ENCODE measurements at regions not wholly inside any gene's neighbourhood (a gene's known extent, or its start where the extent isn't known, plus 50 kb on each side); places are given as distances from the start of the nearest gene placed in this dataset.

DNA sequence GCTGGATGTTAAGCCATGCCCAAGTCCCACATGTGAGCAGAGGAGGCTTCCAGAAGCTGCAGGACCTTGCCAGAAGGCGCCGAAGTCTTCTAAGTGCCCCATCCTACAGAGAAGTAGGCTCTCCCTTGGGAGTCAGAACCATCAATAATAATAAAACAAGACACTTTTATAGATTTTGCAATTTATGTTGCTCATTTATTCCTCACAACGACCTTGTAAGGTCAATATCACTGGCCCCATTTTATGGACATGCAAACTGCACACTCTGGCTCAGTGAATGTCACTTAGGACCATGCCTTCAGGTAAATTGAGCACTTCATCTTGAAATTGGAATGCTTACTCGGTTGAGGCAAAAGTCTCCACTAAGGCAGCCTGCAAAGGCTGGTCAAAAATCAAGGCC is 170.4 kb downstream of the BCOR start:
- Histone ChIP-seq H3K27ac (no peak overlapping the region), H3K27me3 (no peaks in the 10 kb centered on the region), H3K4me1 (peaks cover 0 to 11% (median 0%) of the 10 kb centered on the region in 3 donors), H3K36me3 (no peaks in the 10 kb centered on the region), H3K9me3 (no peaks in the 10 kb centered on the region), H3K4me3 (no peak overlapping the region)
- 77 to 98% methylated on average over 4 of the region's 4 CpGs for WGBS, 2 donors
- intact Hi-C loops (cut with DNase I) = no loop called here
- DNase-seq = no peak
- TF ChIP-seq POLR2A (IDR thresholded peaks at IDR 0.05) = no peak
- TF ChIP-seq, protein P1, sequence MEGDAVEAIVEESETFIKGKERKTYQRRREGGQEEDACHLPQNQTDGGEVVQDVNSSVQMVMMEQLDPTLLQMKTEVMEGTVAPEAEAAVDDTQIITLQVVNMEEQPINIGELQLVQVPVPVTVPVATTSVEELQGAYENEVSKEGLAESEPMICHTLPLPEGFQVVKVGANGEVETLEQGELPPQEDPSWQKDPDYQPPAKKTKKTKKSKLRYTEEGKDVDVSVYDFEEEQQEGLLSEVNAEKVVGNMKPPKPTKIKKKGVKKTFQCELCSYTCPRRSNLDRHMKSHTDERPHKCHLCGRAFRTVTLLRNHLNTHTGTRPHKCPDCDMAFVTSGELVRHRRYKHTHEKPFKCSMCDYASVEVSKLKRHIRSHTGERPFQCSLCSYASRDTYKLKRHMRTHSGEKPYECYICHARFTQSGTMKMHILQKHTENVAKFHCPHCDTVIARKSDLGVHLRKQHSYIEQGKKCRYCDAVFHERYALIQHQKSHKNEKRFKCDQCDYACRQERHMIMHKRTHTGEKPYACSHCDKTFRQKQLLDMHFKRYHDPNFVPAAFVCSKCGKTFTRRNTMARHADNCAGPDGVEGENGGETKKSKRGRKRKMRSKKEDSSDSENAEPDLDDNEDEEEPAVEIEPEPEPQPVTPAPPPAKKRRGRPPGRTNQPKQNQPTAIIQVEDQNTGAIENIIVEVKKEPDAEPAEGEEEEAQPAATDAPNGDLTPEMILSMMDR (IDR thresholded peaks at IDR 0.05) = no peak

DNA sequence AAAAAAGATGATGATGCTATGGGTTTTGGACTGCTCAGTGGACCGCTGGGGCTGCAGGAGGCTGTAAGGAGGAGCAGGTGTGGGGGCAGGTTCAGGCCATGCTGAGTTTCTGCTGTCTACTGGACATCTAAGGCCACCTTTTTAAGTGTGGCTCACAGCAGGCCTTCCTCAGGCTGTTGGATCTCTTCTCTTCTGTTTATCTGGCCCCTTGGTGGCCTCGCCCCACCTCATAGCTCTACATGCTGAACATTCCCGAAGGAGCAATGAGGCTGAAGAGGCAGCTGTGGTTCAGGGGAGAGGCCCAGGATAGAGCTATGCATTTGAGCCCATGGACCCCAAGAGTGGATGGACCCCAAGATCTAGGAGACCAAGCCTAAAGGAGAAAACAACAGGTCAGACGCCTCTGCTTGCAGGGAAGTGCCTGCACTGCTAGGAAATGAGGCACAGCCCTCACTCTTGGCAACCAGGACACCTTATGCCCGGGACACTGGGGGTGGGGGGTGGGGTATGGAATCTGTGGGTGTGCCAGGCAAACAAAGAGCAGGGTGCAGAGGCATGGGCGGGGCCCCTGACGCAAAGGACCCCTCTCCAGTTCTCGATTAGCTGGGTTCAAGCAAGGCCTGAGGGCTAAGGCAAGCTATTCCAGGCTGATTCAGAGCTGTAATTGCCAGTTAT is 168.9 kb downstream of the BCOR start:
- TF ChIP-seq, protein P1 (IDR thresholded peaks at IDR 0.05) = no peak
- no peak for TF ChIP-seq POLR2A (IDR thresholded peaks at IDR 0.05)
- no peaks in the 10 kb centered on the region for H3K36me3 ChIP-seq
- no peak for DNase-seq

DNA sequence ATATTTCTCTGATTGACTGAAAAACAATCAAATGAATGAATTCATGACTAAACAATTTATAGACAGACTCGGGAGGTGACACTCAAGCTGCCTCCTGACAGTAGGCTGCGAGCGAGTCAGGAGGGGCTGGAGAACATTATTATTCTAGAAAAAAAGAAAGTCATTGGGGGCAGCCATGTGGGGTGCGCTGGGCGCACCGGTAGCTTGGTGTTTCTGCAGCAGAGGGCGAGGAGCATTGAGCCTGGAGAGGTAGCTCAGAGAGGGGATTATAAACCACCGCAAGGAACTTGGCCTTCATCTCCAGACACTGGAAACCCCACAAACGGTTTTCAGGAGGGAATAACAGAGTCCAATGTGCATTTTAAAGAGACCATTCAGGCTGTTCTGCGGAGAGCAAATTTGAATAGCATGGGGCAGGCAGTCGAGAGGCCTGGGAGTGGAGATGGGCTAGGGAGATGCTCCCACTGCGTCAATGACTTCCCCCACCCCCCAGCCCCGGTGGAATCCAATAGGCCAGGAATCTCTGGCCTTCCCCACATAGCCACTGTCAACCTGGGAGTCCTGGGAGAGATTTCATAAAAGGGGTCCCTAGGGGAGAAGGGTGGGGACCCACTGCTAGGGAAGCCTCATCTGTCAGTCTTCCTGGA is 168.3 kb downstream of the BCOR start:
- Histone ChIP-seq H3K4me3 (no peak overlapping the region), H3K36me3 (no peaks in the 10 kb centered on the region), H3K4me1 (peaks cover 0 to 11% (median 0%) of the 10 kb centered on the region in 3 donors), H3K9me3 (no peaks in the 10 kb centered on the region), H3K27ac (no peak overlapping the region), H3K27me3 (no peaks in the 10 kb centered on the region)
- TF ChIP-seq, protein P1 (IDR thresholded peaks at IDR 0.05) = no peak
- TF ChIP-seq POLR2A (IDR thresholded peaks at IDR 0.05) = no peak
- intact Hi-C loops (cut with DNase I) = no loop called here
- DNase-seq = no peak
- WGBS, 2 donors = 72 to 78% methylated on average over 10 of the region's 13 CpGs

More for the DNA sequence above, 168.9 kb downstream of the BCOR start:
- intact Hi-C loops (cut with DNase I) = no loop called here
- no peak overlapping the region for H3K4me3 ChIP-seq
- peaks cover 0 to 11% (median 0%) of the 10 kb centered on the region in 3 donors for H3K4me1 ChIP-seq
- H3K9me3 ChIP-seq = no peaks in the 10 kb centered on the region
- whole genome bisulfite sequencing, 2 donors = 0 to 39% methylated on average over 2 to 4 of the region's 8 CpGs
- H3K27me3 ChIP-seq = no peaks in the 10 kb centered on the region
- no peak overlapping the region for H3K27ac ChIP-seq

DNA sequence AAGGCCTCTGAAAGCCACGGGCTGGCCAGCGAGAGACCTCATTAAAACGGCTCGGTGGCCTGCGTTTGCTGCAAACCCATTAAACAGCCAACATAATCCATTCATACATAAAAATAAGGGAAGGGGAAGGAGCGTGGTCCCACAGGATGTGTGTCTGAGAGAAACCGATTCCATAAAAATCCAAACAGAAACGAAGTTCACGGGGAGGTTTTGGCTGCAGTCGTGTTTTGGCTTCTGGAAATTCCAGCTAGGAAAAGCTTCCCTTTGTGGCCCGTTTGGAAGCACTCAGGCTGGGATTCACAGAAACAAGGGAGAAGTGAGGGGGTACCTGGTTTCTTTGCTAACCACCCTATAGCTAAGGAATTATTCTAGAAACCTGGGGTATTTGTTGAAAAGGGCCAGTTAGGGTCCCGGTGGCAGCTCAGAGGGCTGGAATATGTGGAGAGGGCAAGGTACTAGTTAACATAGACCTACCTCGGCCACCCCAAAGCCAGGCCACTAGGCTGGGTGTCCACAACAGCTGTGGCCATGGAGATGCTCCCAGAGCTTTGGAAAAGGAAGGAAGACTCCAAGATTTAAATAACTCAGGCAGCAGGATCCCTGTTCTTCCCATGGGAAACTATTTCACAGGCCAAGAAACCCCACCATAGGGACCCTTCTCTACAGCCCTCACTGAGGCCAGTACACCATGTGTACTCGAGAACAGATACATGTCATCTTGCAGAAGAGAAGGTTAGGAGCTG is 166.8 kb downstream of the BCOR start:
- Histone ChIP-seq H3K9me3 (no peaks in the 10 kb centered on the region), H3K27me3 (no peaks in the 10 kb centered on the region), H3K36me3 (no peaks in the 10 kb centered on the region), H3K4me1 (peaks cover 0 to 18% (median 3%) of the 10 kb centered on the region in 3 donors), H3K27ac (peak overlapping the region in 2 of 4 donors; percentile 17 to 36), H3K4me3 (no peak overlapping the region)
- 63 to 83% methylated on average over 8 to 9 of the region's 14 CpGs for WGBS, 2 donors
- intact Hi-C loops (cut with DNase I) = no loop called here
- no peak for DNase-seq
- no peak for TF ChIP-seq POLR2A (IDR thresholded peaks at IDR 0.05)
- TF ChIP-seq, protein P1 (IDR thresholded peaks at IDR 0.05) = no peak
